ENCODE measurements at regions not wholly inside any gene's neighbourhood (a gene's known extent, or its start where the extent isn't known, plus 50 kb on each side); places are given as distances from the start of the nearest gene placed in this dataset.
"Not testable (repeated sequence)": the region's sequence is repeated elsewhere in the genome, so short reads cannot be mapped to it uniquely, and the experiment has no call there.

GRCh38 chr22:49457946-49458707 is 369.5 kb downstream of the BRD1 start:
- TF ChIP-seq, protein P1, sequence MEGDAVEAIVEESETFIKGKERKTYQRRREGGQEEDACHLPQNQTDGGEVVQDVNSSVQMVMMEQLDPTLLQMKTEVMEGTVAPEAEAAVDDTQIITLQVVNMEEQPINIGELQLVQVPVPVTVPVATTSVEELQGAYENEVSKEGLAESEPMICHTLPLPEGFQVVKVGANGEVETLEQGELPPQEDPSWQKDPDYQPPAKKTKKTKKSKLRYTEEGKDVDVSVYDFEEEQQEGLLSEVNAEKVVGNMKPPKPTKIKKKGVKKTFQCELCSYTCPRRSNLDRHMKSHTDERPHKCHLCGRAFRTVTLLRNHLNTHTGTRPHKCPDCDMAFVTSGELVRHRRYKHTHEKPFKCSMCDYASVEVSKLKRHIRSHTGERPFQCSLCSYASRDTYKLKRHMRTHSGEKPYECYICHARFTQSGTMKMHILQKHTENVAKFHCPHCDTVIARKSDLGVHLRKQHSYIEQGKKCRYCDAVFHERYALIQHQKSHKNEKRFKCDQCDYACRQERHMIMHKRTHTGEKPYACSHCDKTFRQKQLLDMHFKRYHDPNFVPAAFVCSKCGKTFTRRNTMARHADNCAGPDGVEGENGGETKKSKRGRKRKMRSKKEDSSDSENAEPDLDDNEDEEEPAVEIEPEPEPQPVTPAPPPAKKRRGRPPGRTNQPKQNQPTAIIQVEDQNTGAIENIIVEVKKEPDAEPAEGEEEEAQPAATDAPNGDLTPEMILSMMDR (IDR thresholded peaks at IDR 0.05; ENCODE audit: control insufficient read depth, extremely low read depth, insufficient read depth) = no peak
- no peak for DNase-seq (ENCODE audit: low read depth)

DNA sequence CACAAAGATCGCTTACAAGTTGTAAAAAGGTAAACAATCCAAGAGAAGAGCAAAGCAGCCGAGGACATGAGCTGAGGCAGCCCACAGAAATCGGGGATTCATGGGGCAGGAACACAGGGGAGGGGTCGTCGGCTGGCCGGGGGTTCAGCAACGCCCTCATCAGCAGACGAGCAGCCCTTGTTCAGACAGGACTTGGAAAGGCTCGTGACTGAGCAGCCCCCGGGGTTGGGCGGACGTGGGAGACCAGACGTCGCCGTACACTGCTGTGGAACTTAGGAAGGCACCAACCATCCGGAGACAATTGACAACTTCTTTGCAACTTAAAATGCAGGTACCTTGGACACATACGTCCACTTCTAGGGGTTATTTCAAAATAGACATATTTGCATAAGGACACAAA is 370.5 kb downstream of the BRD1 start:
- DNase-seq (ENCODE audit: low read depth) = no peak
- H3K4me3 ChIP-seq (ENCODE audit: low read depth, low read length) = no peak overlapping the region
- TF ChIP-seq, protein P1 (IDR thresholded peaks at IDR 0.05; ENCODE audit: control insufficient read depth, extremely low read depth, insufficient read depth) = no peak

More at GRCh38 chr22:49457946-49458707, 369.5 kb downstream of the BRD1 start:
- H3K4me3 ChIP-seq (ENCODE audit: low read depth, low read length) = no peak overlapping the region

DNA sequence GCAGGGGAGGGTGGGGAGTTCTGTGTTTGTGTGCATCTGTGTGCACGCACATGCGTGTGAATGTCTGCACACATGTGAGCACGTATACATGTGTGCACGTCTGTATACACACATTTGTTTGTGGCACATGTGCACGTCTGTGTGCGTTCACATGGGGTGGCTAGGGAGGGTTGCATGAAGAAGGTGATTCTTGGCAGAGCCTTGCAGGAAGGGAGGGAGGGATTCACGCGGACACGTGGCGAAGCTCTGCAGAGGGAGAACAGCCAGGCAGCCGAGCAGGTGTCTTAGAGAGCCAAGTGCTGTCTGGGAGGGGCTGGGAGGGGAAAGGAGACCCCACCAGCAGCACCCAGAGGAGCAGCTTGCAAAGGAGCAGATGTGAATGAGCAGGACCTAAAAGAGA is 372.1 kb downstream of the BRD1 start:
- TF ChIP-seq, protein P1 (IDR thresholded peaks at IDR 0.05; ENCODE audit: control insufficient read depth, extremely low read depth, insufficient read depth) = no peak
- DNase-seq (ENCODE audit: low read depth) = no peak

GRCh38 chr22:49454726-49455125 is 372.9 kb downstream of the BRD1 start:
- no peak overlapping the region for H3K4me3 ChIP-seq (ENCODE audit: low read depth, low read length)
- TF ChIP-seq, protein P1 (IDR thresholded peaks at IDR 0.05; ENCODE audit: control insufficient read depth, extremely low read depth, insufficient read depth) = no peak
- no peak for DNase-seq (ENCODE audit: low read depth)

More for the DNA sequence above, 372.1 kb downstream of the BRD1 start:
- no peak overlapping the region for H3K4me3 ChIP-seq (ENCODE audit: low read depth, low read length)

GRCh38 chr22:49453771-49454170 is 373.9 kb downstream of the BRD1 start:
- TF ChIP-seq, protein P1 (IDR thresholded peaks at IDR 0.05; ENCODE audit: control insufficient read depth, extremely low read depth, insufficient read depth) = no peak
- H3K4me3 ChIP-seq (ENCODE audit: low read depth, low read length) = no peak overlapping the region
- no peak for DNase-seq (ENCODE audit: low read depth)

DNA sequence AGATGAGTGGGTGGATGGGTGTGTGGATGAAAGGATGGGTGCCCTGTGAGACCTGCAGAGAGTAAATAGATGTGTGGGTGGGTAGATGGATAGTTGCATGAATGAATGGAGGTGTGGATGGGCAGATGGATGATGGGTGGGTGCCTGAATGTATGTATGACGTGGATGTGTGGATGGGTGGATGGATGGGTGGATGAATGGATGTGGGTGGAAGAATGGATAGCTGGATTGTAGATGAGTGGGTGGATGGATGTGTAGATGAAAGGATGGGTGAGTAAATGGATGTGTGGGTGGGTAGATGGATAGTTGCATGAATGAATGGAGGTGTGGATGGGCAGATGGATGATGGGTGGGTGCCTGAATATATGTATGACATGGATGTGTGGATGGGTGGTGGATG is 374.7 kb downstream of the BRD1 start:
- DNase-seq (ENCODE audit: low read depth); H3K4me3 ChIP-seq (ENCODE audit: low read depth, low read length): not testable (repeated sequence)

- TF ChIP-seq, protein P1 (IDR thresholded peaks at IDR 0.05; ENCODE audit: control insufficient read depth, extremely low read depth, insufficient read depth) = no peak
- DNase-seq (ENCODE audit: low read depth) = no peak
- H3K4me3 ChIP-seq (ENCODE audit: low read depth, low read length) = no peak overlapping the region
These were observed 375.2 kb downstream of the BRD1 start for GRCh38 chr22:49452362-49452946.
